Liver (tissue), 7 donors: ENCODE measurements at regions not wholly inside any gene's neighbourhood (a gene's known extent, or its start where the extent isn't known, plus 50 kb on each side); places are given as distances from the start of the nearest gene placed in this dataset.

ENCODE experiments used
- DNase-seq: peaks from one replicate; pipeline ENCODE4 v3.0.0-alpha.2; 2017; ENCODE audit warnings: low spot score
- H3K27ac ChIP-seq, 2 donors: one replicate each; pipeline ENCODE4 v1.7.0; 2013; ENCODE audit warnings: inconsistent platforms in 2 of 2, low read length in 2 of 2, control low read depth in 1 of 2, low read depth in 1 of 2, mild to moderate bottlenecking in 1 of 2
- H3K27me3 ChIP-seq, 4 donors: one replicate each; pipeline versions ENCODE4 v1.6.1 to v1.7.0; 2013; ENCODE audit warnings: low read length in 3 of 4, inconsistent platforms in 1 of 4, mild to moderate bottlenecking in 1 of 4, moderate library complexity in 1 of 4; ENCODE audit not compliant: control insufficient read depth in 4 of 4, insufficient read depth in 4 of 4
- H3K36me3 ChIP-seq, 4 donors: one replicate each; pipeline versions ENCODE4 v1.6.1 to v1.7.0; 2013; ENCODE audit warnings: low read length in 3 of 4, mild to moderate bottlenecking in 3 of 4, low read depth in 1 of 4, moderate library complexity in 1 of 4; ENCODE audit not compliant: control insufficient read depth in 4 of 4, insufficient read depth in 3 of 4
- H3K4me1 ChIP-seq, 4 donors: one replicate each; pipeline versions ENCODE4 v1.6.1 to v1.7.0; 2013; ENCODE audit warnings: low read length in 3 of 4, mild to moderate bottlenecking in 3 of 4, moderate library complexity in 1 of 4; ENCODE audit not compliant: control insufficient read depth in 4 of 4, insufficient read depth in 4 of 4
- H3K4me3 ChIP-seq, 3 donors: one replicate each; pipeline versions ENCODE4 v1.6.1 to v1.7.0; 2013; ENCODE audit warnings: low read length in 3 of 3, control low read depth in 1 of 3, low read depth in 1 of 3, mild to moderate bottlenecking in 1 of 3
- H3K9ac ChIP-seq, 2 donors: one replicate each; pipeline ENCODE4 v1.7.0; 2013; ENCODE audit warnings: low read length in 2 of 2, mild to moderate bottlenecking in 2 of 2, moderate library complexity in 2 of 2, control low read depth in 1 of 2, low read depth in 1 of 2
- H3K9me3 ChIP-seq, 4 donors: one replicate each; pipeline versions ENCODE4 v1.6.1 to v1.7.0; 2013; ENCODE audit warnings: low read length in 3 of 4; ENCODE audit not compliant: control insufficient read depth in 4 of 4
- ATF3 ChIP-seq: IDR thresholded peaks from 2 replicates; pipeline ENCODE4 v1.6.1; 2016; ENCODE audit warnings: antibody characterized with exemption
- EGR1 ChIP-seq, 2 donors: IDR thresholded peaks; 2 replicates each; pipeline ENCODE4 v1.6.1; 2016 to 2018; ENCODE audit warnings: antibody characterized with exemption in 2 of 2, low read depth in 2 of 2
- FOXA2 ChIP-seq: IDR thresholded peaks from 2 replicates; pipeline ENCODE4 v1.6.1; 2016; ENCODE audit warnings: antibody characterized with exemption
- GABPA ChIP-seq, 2 donors: IDR thresholded peaks in 1 of 2; conservative IDR thresholded peaks in 1 of 2; 2 replicates each; pipeline ENCODE4 v1.6.1; 2016; ENCODE audit warnings: antibody characterized with exemption in 2 of 2, mild to moderate bottlenecking in 1 of 2, moderate library complexity in 1 of 2
- HNF4A ChIP-seq, 2 donors: conservative IDR thresholded peaks; 2 replicates each; pipeline ENCODE4 v1.6.1; 2016; ENCODE audit warnings: antibody characterized with exemption in 2 of 2, mild to moderate bottlenecking in 2 of 2
- HNF4G ChIP-seq: IDR thresholded peaks from 2 replicates; pipeline ENCODE4 v1.6.1; 2016; ENCODE audit warnings: antibody characterized with exemption
- JUND ChIP-seq, 2 donors: IDR thresholded peaks; 2 replicates each; pipeline ENCODE4 v1.6.1; 2016; ENCODE audit warnings: antibody characterized with exemption in 2 of 2
- MAX ChIP-seq: IDR thresholded peaks from 2 replicates; pipeline ENCODE4 v1.6.1; 2016; ENCODE audit warnings: antibody characterized with exemption
- RAD21 ChIP-seq, 2 donors: IDR thresholded peaks; 2 replicates each; pipeline ENCODE4 v1.6.1; 2016; ENCODE audit warnings: antibody characterized with exemption in 2 of 2, mild to moderate bottlenecking in 2 of 2
- REST ChIP-seq: IDR thresholded peaks from 2 replicates; pipeline ENCODE4 v1.6.1; 2016; ENCODE audit warnings: antibody characterized with exemption, mild to moderate bottlenecking
- RXRA ChIP-seq, 2 donors: IDR thresholded peaks; 2 replicates each; pipeline ENCODE4 v1.6.1; 2017 to 2018; ENCODE audit warnings: antibody characterized with exemption in 2 of 2, mild to moderate bottlenecking in 1 of 2
- SP1 ChIP-seq: IDR thresholded peaks from 2 replicates; pipeline ENCODE4 v1.6.1; 2018; ENCODE audit warnings: antibody characterized with exemption, mild to moderate bottlenecking
- TAF1 ChIP-seq: conservative IDR thresholded peaks from 2 replicates; pipeline ENCODE4 v1.6.1; 2016; ENCODE audit warnings: antibody characterized with exemption, mild to moderate bottlenecking
- YY1 ChIP-seq: IDR thresholded peaks from 2 replicates; pipeline ENCODE4 v1.6.1; 2016; ENCODE audit warnings: antibody characterized with exemption, mild to moderate bottlenecking
- ZBTB33 ChIP-seq: IDR thresholded peaks from 2 replicates; pipeline ENCODE4 v1.6.1; 2016; ENCODE audit warnings: antibody characterized with exemption
- WGBS: extraction: QIAGEN DNeasy Blood & Tissue Kit; methylation state at CpG from one replicate; pipeline ENCODE4 v1.1.7; 2013; 5-methylcytosine and 5-hydroxymethylcytosine counted together
- donor health status: healthy.
- donor health status: healthy.
- donor health status: healthy.
- donor health status: healthy.

- Histone ChIP-seq H3K9ac (no peak overlapping the region), H3K27ac (no peak overlapping the region), H3K27me3 (peaks cover 0 to 7% (median 0%) of the 10 kb centered on the region in 4 donors), H3K36me3 (no peaks in the 10 kb centered on the region), H3K4me1 (no peaks in the 10 kb centered on the region), H3K4me3 (no peak overlapping the region), H3K9me3 (no peaks in the 10 kb centered on the region)
- no peak for DNase-seq
- TF ChIP-seq RAD21 (IDR thresholded peaks at IDR 0.05) (no peak), GABPA (IDR thresholded peaks at IDR 0.05 in 1 of 2, conservative IDR thresholded peaks at IDR 0.05 in 1 of 2) (no peak), YY1 (no peak), TAF1 (no peak), FOXA2 (no peak), HNF4G (no peak), RXRA (IDR thresholded peaks at IDR 0.05) (no peak), EGR1 (IDR thresholded peaks at IDR 0.05; ENCODE audit: low read depth in 2 of 2) (no peak), ZBTB33 (no peak), ATF3 (no peak), JUND (IDR thresholded peaks at IDR 0.05) (no peak), MAX (no peak)
- 80% methylated on average over 13 of the region's 13 CpGs for WGBS
Measured at GRCh38 chr5:171543148-171543815, 123.8 kb downstream of the FGF18 start.

- Histone ChIP-seq H3K27me3 (peaks cover 0 to 4% (median 0%) of the 10 kb centered on the region in 4 donors), H3K27ac (no peak overlapping the region), H3K4me1 (peaks cover 0 to 1% (median 0%) of the 10 kb centered on the region in 4 donors), H3K36me3 (no peaks in the 10 kb centered on the region), H3K4me3 (no peak overlapping the region), H3K9ac (no peak overlapping the region), H3K9me3 (no peaks in the 10 kb centered on the region)
- DNase-seq = no peak
- 88% methylated on average over 17 of the region's 17 CpGs for WGBS
- TF ChIP-seq SP1 (no peak), HNF4A (conservative IDR thresholded peaks at IDR 0.05) (no peak), REST (no peak), EGR1 (IDR thresholded peaks at IDR 0.05; ENCODE audit: low read depth in 2 of 2) (no peak)
Measured at GRCh38 chr5:171544913-171545765, 125.7 kb downstream of the FGF18 start.
